NCI-H1105 treated with DMSO at 0.1 percent for 48 hours (cell line): ENCODE measurements at regions not wholly inside any gene's neighbourhood (a gene's known extent, or its start where the extent isn't known, plus 50 kb on each side); places are given as distances from the start of the nearest gene placed in this dataset.
"Not testable (repeated sequence)": the region's sequence is repeated elsewhere in the genome, so short reads cannot be mapped to it uniquely, and the experiment has no call there.

ENCODE experiments used
- DNase-seq: peaks from one replicate; lab custom pipeline; 2025; lab: John Stamatoyannopoulos, UW

GRCh38 chr6:119960456-119960855 lies 610.9 kb upstream of the MAN1A1 start:
- DNase-seq: no peak

- DNase-seq: no peak
Observed at GRCh38 chr6:119960036-119960435, 610.5 kb upstream of the MAN1A1 start.

- no peak for DNase-seq
Observed at GRCh38 chr6:119957195-119957594, 607.6 kb upstream of the MAN1A1 start.

DNA sequence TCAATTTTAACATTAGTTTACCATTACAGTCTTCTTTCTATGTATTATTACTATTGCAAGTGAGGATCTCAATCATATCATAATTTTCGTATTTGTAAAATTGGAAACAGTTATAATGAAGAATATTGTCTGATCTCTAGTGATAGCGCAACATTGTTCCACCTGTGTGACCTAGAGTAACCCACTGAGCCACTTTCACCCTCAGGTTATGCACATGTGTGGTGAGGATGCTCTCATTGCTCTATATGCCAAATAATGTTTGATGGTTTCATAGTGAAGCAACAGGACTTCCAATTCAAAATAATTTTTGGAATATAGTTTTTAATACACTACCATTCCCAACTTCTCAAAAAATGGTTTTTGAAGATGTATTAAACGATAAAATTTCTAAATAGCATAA lies 603.1 kb upstream of the MAN1A1 start:
- no peak for DNase-seq

DNA sequence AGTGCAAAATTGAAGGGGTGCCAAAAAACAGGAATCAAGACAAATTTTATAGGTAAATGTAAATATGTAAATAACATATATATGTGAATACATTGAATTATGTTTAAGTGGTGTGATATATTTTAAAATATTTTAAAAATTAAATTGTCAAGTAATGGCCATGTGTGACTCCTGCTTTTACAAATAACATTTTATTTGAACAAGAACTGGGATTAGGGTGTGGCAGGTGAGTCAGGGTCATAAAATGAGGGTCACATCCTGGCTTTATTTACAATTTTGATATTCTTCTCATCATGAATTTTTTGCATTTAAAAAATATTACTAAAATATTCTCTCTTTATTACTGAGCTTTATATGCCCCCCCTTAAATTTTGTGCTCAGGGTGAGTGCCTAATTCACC lies 601.1 kb upstream of the MAN1A1 start:
- DNase-seq: no peak

- DNase-seq: no peak
Observed at GRCh38 chr6:119942078-119942752, 592.7 kb upstream of the MAN1A1 start.

DNA sequence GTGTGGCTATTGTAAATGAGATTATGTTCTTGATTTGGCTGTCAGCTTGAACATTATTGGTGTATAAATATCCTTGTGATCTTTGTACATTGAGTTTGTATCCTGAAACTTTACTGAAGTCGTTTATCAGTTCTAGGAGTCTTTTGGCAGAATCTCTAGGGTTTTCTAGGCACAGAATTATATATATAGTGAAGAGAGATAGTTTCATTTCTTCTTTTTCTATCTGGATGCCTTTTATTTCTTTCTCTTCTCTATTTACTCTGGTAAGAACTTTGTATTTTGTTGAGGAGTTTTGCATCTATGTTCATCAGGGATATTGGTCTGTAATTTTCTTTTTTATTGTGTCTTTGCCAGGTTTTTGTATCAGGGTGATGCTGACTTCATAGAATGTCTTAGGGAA lies 589.2 kb upstream of the MAN1A1 start:
- no peak for DNase-seq

DNA sequence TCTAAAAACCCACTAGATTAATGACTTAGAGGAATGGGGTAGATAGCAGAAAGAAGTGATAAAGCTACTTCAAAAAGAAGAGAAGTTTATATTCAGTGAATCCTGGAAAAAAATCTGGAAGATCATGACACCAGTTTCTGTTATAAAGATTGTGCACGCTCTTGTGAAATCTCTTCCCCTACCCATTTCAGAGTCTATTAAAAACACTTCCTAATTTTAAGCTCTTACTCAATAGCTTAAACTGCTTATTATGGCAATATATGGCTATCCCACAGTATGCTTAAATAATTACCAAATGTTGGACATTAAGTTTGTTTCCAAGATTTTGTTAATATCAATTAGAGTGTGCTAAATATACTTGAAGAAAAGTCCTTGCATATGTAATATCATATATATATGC lies 585.3 kb upstream of the MAN1A1 start:
- DNase-seq: no peak

DNA sequence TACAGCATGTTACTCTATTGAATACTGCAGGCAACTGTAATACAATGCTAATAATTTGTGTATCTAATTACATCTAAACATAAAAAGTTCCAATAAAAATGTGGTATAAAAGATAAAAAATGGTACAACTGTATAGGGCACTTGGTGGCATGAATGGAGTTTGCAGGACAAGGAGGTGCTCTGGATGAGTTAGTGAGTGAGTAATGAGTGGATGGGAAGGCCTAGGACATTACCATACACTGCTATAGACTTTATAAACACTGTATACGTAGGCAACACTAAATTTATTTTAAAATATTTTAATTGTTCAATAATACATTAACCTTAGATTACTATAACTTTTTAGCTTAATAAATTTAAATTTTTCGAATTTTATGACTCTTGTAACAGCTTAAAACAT lies 579.6 kb upstream of the MAN1A1 start:
- DNase-seq: no peak

GRCh38 chr6:119924888-119925287 lies 575.3 kb upstream of the MAN1A1 start:
- DNase-seq: not testable (repeated sequence)

GRCh38 chr6:119922814-119923213 lies 573.3 kb upstream of the MAN1A1 start:
- no peak for DNase-seq

GRCh38 chr6:119921491-119922010 lies 572.0 kb upstream of the MAN1A1 start:
- DNase-seq: no peak

- no peak for DNase-seq
Observed at GRCh38 chr6:119917186-119917585, 567.6 kb upstream of the MAN1A1 start.

DNA sequence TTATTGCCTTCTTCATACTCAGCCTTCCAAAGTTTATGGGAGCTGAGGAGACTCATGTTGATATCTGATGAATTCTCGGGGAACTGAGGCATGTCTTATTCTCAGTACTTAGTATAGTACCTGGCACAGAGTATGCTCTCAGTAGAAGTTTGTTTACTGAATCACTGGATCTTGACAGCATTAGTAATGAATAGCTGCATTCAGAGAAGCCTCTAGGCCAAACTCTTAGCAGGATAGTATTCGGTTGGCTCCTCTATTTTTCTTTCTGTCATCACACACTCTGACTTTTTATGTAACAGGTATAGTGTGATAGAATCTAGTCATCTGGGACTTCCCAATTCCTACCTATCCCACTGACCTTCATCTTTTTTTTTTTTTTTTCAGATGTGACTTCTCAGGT lies 566.4 kb upstream of the MAN1A1 start:
- no peak for DNase-seq

GRCh38 chr6:119908157-119908556 lies 558.6 kb upstream of the MAN1A1 start:
- DNase-seq: no peak

GRCh38 chr6:119902681-119903080 lies 553.1 kb upstream of the MAN1A1 start:
- DNase-seq: no peak

GRCh38 chr6:119896806-119897205 lies 547.2 kb upstream of the MAN1A1 start:
- DNase-seq: no peak

DNA sequence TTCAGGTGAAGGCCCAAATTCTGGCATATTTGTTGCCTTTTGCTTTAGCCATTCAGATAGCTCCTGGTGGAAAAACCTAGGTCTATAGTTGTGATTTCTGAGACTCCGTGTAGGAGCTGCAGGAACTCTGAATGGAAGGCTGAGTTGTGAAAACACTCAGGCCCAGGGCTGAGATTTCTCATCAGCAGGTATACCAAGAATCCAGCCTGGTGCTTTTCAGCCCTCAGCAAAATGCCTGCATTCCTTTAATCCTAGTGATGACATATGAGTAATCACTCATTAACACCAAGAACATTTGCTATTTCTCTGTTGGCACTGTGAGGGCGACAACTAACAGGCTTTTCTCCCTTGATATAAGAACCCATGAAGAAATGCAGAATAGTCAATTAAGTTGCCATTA lies 546.1 kb upstream of the MAN1A1 start:
- no peak for DNase-seq

- no peak for DNase-seq
Observed at GRCh38 chr6:119894811-119895210, 545.2 kb upstream of the MAN1A1 start.

GRCh38 chr6:119891644-119892043 lies 542.1 kb upstream of the MAN1A1 start:
- no peak for DNase-seq

DNA sequence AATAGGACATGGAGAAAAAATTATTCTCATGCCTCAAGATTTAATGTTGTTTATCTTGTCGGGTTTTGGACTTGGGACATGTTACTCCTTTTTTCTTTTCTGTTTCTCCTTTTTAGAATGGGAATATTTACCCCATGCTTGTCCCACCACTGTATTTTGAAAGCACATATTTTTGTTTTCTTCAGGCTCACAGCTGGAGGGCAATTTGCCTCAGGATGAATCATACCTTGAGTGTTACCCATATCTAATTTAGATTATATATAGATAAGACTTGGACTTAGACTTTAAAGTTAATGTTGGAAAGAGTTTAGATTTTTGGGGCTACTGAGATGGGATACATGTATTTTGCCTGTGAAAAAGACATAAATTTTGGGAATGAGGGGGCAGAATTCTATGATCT lies 541.6 kb upstream of the MAN1A1 start:
- DNase-seq: no peak

- no peak for DNase-seq
Observed at GRCh38 chr6:119890470-119890869, 540.9 kb upstream of the MAN1A1 start.

DNA sequence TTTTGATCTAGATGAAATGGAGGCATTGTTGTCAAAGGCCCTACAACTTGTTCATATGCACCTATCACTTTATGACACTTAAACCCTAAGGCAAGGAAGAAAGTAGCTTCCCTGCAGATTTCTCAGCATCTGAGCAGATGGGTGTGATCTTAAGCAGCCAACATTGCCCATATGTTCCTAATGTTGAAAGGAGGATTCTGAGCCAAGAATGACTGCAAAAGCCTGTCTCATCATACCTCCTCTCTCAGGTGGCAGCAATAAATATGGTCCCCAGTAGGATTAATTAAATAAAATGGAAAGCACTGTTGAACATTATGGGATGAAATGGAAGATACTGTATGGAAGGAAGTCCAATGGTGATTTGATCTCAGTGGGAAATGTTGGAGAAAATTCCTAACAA lies 538.1 kb upstream of the MAN1A1 start:
- DNase-seq: no peak

DNA sequence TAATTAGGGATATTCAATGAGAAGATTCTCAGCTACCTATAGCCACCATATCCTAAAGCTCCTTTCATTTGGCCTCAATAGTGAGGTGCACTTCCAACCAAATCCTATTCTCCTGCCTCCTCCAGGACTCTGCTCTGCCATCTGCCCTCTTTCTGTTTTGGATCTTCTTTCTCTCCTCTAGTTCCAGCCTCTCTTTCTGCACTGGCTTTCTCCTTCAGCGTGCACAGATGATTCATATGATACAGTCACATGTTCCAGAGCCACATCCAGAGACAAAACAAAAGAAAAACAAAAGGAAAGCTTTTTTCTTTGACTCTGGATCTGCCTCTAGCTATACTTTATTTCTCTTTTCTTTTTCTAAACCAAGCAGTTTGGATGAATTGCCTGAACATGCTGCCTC lies 531.9 kb upstream of the MAN1A1 start:
- no peak for DNase-seq
